Lower lobe of right lung (tissue), 2 donors: ENCODE measurements at regions not wholly inside any gene's neighbourhood (a gene's known extent, or its start where the extent isn't known, plus 50 kb on each side); places are given as distances from the start of the nearest gene placed in this dataset.

Experiments
- ATAC-seq, 2 donors: fragments of 200-7000 bp; cut with Tn5 transposase; one replicate each; pipeline ENCODE4 v1.9.1; 2020 to 2022; ENCODE audit warnings: mild to moderate bottlenecking in 2 of 2, moderate library complexity in 2 of 2
- DNase-seq: peaks from one replicate; pipeline ENCODE4 v3.0.0-alpha.2; 2020
- H3K27ac ChIP-seq: fragments of 200-600 bp; one replicate; pipeline ENCODE4 v1.8.0; 2022
- H3K27me3 ChIP-seq: fragments of 200-600 bp; one replicate; pipeline ENCODE4 v1.8.0; 2022; ENCODE audit warnings: low read depth
- H3K36me3 ChIP-seq: fragments of 200-600 bp; one replicate; pipeline ENCODE4 v1.8.0; 2022; ENCODE audit warnings: mild to moderate bottlenecking
- H3K4me1 ChIP-seq: fragments of 200-600 bp; one replicate; pipeline ENCODE4 v1.8.0; 2022
- H3K4me3 ChIP-seq: fragments of 200-600 bp; one replicate; pipeline ENCODE4 v1.8.0; 2022; ENCODE audit warnings: mild to moderate bottlenecking
- H3K9me3 ChIP-seq: fragments of 200-600 bp; one replicate; pipeline ENCODE4 v1.8.0; 2022
- intact Hi-C: fragments of 100-400 bp; cut with DNase I; formaldehyde crosslinking; loops from one replicate; pipeline ENCODE4 v1.11.0; 2022
- TF ChIP-seq, protein P1 (sequence below): fragments of 200-600 bp; IDR thresholded peaks from one replicate; pipeline ENCODE4 v1.8.0; 2022; ENCODE audit warnings: antibody characterized with exemption, mild to moderate bottlenecking
- donor health status: DM: no; HTN: yes; CAD: no; lungs with severe emphysema.

DNA sequence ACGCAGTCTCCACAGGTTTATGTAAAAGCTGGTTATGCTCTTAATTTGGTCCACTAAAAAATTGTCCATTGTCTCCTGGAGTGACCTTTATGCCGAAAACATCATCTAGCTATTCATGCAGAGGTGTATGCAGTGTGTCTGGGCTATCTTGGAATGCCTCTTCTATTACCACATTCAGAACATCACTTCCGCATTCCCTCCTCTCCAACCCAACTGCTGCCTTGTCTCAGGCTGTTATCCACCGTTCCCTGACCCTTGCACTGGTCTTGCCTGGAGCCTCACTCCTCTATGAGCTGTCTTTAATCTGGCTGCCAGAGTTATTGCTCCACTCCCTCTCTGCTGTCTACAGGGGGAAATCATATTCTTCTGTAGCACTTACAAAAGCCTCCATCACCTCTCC is 214.1 kb upstream of the ANKRD55 start:
- intact Hi-C loops, result no loop called here
- no peak overlapping the region for H3K27ac ChIP-seq
- no peaks in the 10 kb centered on the region for H3K36me3 ChIP-seq
- ATAC-seq (peak in 1 of 2 donors; percentile 23), DNase-seq (no peak)
- no peak overlapping the region for H3K4me3 ChIP-seq
- TF ChIP-seq, protein P1, sequence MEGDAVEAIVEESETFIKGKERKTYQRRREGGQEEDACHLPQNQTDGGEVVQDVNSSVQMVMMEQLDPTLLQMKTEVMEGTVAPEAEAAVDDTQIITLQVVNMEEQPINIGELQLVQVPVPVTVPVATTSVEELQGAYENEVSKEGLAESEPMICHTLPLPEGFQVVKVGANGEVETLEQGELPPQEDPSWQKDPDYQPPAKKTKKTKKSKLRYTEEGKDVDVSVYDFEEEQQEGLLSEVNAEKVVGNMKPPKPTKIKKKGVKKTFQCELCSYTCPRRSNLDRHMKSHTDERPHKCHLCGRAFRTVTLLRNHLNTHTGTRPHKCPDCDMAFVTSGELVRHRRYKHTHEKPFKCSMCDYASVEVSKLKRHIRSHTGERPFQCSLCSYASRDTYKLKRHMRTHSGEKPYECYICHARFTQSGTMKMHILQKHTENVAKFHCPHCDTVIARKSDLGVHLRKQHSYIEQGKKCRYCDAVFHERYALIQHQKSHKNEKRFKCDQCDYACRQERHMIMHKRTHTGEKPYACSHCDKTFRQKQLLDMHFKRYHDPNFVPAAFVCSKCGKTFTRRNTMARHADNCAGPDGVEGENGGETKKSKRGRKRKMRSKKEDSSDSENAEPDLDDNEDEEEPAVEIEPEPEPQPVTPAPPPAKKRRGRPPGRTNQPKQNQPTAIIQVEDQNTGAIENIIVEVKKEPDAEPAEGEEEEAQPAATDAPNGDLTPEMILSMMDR, result no peak
- no peaks in the 10 kb centered on the region for H3K27me3 ChIP-seq
- H3K4me1 ChIP-seq, result no peaks in the 10 kb centered on the region
- no peaks in the 10 kb centered on the region for H3K9me3 ChIP-seq

DNA sequence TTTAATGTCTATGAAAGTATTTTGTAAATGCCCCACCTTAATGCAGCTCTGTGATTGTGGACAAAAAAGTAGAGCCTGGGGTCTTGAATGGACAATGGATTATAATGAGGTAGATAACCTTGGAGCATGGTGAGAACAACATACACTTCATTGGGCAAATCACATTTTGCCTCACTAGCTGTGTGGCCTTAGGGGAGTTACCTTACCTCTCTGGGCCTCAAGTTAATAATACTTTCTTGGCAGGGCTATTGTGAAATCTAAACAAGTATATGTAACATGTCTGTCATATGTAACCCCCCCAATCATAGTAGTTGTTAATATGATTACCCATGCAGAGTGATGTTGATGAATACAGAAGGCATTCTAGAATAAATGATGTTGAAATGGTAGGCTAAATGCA is 213.6 kb upstream of the ANKRD55 start:
- intact Hi-C loops, result no loop called here
- H3K27ac ChIP-seq, result no peak overlapping the region
- no peak overlapping the region for H3K4me3 ChIP-seq
- H3K36me3 ChIP-seq, result no peaks in the 10 kb centered on the region
- H3K27me3 ChIP-seq, result no peaks in the 10 kb centered on the region
- H3K4me1 ChIP-seq, result no peaks in the 10 kb centered on the region
- no peaks in the 10 kb centered on the region for H3K9me3 ChIP-seq
- no peak for ATAC-seq
- TF ChIP-seq, protein P1, result no peak
- DNase-seq, result no peak

DNA sequence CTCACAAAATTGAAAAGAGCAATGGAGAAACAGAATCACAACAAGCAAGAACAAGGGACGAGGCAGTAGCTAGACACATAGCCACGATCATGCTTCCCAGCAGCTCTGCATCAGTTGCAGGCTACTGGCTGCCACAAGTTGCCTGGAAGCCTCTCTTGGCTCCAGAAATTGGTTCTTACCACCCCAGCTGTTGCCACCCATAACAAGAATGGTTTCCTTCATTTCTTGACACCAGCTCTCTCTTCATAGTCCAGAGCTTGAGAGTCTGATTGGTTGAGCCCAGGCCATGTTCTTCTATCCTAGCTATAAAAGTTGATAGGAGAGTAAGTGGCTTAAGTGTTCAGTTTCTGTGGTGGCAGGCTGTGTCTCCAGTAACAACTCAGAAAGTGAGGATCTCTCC is 210.7 kb upstream of the ANKRD55 start:
- Histone ChIP-seq H3K27ac (no peak overlapping the region), H3K9me3 (no peaks in the 10 kb centered on the region), H3K4me1 (no peaks in the 10 kb centered on the region), H3K27me3 (no peaks in the 10 kb centered on the region), H3K4me3 (no peak overlapping the region), H3K36me3 (no peaks in the 10 kb centered on the region)
- no peak for DNase-seq
- no peak for ATAC-seq
- TF ChIP-seq, protein P1, result no peak
- intact Hi-C loops, result no loop called here

DNA sequence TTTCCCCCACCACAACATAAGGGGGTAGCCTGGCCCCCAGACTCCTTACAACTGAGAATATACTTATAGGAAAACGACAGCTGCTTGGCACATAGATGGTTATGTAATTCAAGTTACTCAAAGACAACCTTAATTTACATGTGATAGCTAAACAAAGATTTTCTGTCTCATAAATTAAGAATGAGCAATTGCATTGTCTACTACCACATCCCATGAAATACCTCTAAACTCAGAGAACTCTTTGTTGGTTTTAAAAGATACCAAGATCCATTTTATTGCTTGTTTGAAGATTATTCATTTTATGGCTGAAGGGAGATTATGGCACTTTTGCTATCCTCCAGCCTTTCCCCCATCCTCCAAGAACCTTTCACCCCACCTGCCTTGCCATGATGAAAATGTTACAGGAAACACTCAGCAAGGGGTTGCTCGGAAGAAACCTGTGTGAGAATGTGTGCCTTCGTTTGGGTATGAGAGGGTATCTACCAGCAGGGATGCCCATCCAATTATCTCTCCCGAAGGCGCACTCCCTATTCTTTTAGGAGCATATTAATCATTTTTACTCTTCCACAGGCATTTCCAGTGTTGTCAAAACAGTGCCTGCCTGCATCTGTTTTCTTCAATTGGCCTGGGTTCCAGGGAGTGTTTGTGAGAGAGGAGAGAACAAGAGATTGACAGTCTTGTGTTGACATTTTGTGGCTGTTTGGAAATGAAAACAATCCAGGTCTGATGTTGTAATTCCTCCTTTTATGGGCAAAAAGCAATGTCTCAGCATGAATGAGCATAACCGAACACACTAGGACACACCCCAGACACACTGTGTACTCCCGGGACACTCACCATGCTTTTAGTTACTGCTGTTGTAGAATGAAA is 208.0 kb upstream of the ANKRD55 start:
- H3K27ac ChIP-seq, result no peak overlapping the region
- intact Hi-C loops, result no loop called here
- DNase-seq (no peak), ATAC-seq (peak; percentile 59 to 83)
- no peaks in the 10 kb centered on the region for H3K9me3 ChIP-seq
- H3K36me3 ChIP-seq, result no peaks in the 10 kb centered on the region
- TF ChIP-seq, protein P1, result no peak
- H3K27me3 ChIP-seq, result no peaks in the 10 kb centered on the region
- no peak overlapping the region for H3K4me3 ChIP-seq
- H3K4me1 ChIP-seq, result no peaks in the 10 kb centered on the region

DNA sequence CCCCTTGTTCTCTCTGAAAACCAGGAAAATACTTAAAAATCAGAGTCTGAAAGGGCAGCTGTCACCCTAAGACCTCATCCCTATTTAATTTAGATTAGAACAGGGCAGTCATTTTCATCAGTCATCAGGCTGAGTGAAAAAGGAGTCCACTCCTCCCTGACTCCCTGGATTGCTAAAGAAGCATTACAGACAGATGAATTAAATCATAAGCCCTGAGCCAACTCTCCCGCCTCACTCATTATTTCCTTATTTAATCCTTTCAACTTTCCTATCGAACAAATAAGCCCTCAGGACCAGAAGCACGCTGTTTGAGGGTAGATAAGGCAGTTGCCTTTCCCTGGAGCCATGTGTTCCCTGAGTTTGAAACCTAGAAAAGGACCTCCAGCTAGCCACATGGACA is 201.9 kb upstream of the ANKRD55 start:
- H3K4me3 ChIP-seq, result no peak overlapping the region
- H3K27ac ChIP-seq, result no peak overlapping the region
- no peaks in the 10 kb centered on the region for H3K4me1 ChIP-seq
- DNase-seq (no peak), ATAC-seq (no peak)
- no peaks in the 10 kb centered on the region for H3K27me3 ChIP-seq
- intact Hi-C loops, result no loop called here
- H3K9me3 ChIP-seq, result no peaks in the 10 kb centered on the region
- TF ChIP-seq, protein P1, result no peak
- H3K36me3 ChIP-seq, result no peaks in the 10 kb centered on the region
